ENCODE measurements at regions not wholly inside any gene's neighbourhood (a gene's known extent, or its start where the extent isn't known, plus 50 kb on each side); places are given as distances from the start of the nearest gene placed in this dataset.

GRCh38 chr5:156135531-156135930, 191.4 kb upstream of the SGCD start:
- H3K27ac Mint-ChIP-seq, result no peak overlapping the region
- no peaks in the 10 kb centered on the region for H3K4me1 Mint-ChIP-seq
- H3K27me3 Mint-ChIP-seq, result no peaks in the 10 kb centered on the region
- no peak for ATAC-seq
- DNase-seq, result no peak
- no peaks in the 10 kb centered on the region for H3K9me3 Mint-ChIP-seq
- no peak overlapping the region for H3K4me3 Mint-ChIP-seq

DNA sequence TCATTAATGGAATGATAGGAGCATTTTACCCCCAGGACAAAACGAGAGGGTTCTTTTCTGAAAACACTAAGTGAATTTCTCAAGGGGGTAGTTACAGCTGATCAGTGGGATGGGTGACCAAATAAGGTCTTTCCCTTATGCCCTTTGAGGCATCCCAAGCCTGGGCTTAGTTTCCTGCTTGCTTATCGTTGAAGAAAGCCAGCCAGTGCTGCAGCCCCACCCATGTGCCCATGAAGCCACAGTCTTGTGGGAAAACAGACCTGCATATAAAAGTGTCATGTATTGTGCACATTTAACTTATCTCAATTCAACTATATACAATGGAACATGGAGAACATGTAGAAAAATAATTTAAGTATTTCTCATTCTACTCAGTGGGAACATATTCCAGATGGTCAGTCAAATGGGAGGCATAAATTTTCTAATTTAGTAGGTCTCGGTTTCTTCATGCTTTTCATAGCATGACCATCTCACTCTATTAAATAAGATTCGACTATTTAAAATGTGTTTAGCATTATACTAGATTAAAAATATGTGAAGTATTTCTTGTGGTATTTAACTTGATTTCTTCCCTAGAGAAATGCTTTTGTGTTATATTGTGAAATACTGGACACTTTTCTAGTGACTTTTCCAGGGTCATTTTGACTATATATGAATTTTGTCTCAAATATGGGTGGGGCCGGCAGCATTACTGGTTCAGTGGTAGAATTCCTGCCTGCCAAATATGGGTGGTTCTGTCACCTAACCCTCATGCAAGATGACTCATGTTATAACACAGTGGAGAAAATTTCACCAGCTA, 189.7 kb upstream of the SGCD start:
- ATAC-seq, result no peak
- DNase-seq, result no peak
- H3K27me3 Mint-ChIP-seq, result no peaks in the 10 kb centered on the region
- H3K4me3 Mint-ChIP-seq, result no peak overlapping the region
- peaks cover 0 to 3% of the 10 kb centered on the region in 2 donors for H3K9me3 Mint-ChIP-seq
- H3K4me1 Mint-ChIP-seq, result no peaks in the 10 kb centered on the region
- no peak overlapping the region for H3K27ac Mint-ChIP-seq

GRCh38 chr5:156142867-156143266, 184.1 kb upstream of the SGCD start:
- Mint-ChIP-seq H3K27me3 (no peaks in the 10 kb centered on the region), H3K4me1 (no peaks in the 10 kb centered on the region), H3K27ac (no peak overlapping the region), H3K4me3 (no peak overlapping the region), H3K9me3 (peaks cover 6 to 8% of the 10 kb centered on the region in 2 donors)
- DNase-seq, result no peak
- no peak for ATAC-seq

DNA sequence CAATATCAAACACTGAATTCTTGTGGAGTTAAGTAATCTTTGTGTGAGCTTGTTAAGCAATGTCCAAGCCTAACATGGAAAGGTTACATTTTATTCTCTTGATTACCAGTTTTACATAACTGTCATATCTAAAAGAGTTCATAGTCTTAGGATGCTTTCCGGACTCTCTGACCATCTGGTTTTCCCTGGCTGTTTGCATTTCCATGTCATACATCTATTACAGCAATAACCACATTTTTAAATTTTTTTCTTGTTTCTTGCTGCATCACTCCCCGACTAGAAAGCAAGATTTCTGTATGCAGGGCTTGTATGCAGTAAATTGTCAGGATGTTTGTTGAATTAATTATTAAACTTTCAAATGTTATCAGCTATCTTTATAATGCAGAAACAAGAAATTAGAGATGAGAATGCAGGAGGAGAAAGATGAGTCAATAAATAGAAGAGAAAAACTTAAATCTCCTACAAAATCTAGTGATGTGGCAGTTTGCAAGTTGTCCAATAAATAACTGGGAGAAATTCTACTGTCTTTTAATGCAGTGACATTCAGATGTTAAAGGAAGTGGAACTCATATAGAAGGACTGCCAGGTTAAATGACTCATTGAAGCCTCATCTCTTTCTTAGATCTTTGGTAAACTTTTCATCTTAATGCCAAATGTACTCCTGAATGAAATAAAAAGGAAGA, 179.6 kb upstream of the SGCD start:
- Mint-ChIP-seq H3K9me3 (peaks cover 4 to 6% of the 10 kb centered on the region in 2 donors), H3K27me3 (no peaks in the 10 kb centered on the region), H3K4me1 (no peaks in the 10 kb centered on the region), H3K27ac (no peak overlapping the region), H3K4me3 (no peak overlapping the region)
- ATAC-seq (no peak), DNase-seq (no peak)

- Mint-ChIP-seq H3K27me3 (no peaks in the 10 kb centered on the region), H3K4me1 (no peaks in the 10 kb centered on the region), H3K9me3 (peaks cover 0 to 6% of the 10 kb centered on the region in 2 donors), H3K27ac (no peak overlapping the region), H3K4me3 (no peak overlapping the region)
- DNase-seq, result no peak
- no peak for ATAC-seq
These were observed 179.0 kb upstream of the SGCD start for GRCh38 chr5:156147944-156148285.

GRCh38 chr5:156148301-156148700, 178.7 kb upstream of the SGCD start:
- Mint-ChIP-seq H3K4me1 (no peaks in the 10 kb centered on the region), H3K9me3 (peaks cover 0 to 6% of the 10 kb centered on the region in 2 donors), H3K27ac (no peak overlapping the region), H3K27me3 (no peaks in the 10 kb centered on the region), H3K4me3 (no peak overlapping the region)
- DNase-seq (no peak), ATAC-seq (no peak)

DNA sequence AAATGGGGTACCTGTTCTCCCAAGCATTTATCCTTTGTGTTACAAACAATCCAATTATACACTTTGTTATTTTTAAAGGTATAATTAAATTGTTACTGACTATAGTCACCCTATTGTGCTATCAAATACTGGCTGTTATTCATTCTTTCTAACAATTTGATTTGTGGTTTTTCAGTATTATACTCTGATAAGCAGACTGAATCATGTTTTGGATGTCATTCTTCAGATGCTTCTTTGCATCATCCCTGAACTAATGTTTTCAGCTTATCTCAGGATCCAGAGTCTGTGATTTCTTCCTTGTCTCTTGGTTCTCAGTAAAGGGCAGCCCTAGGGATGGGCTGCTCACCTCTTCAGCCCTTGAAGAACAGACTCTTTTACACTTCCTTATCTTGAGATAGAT, 177.8 kb upstream of the SGCD start:
- Mint-ChIP-seq H3K9me3 (peaks cover 0 to 6% of the 10 kb centered on the region in 2 donors), H3K27me3 (no peaks in the 10 kb centered on the region), H3K27ac (no peak overlapping the region), H3K4me3 (no peak overlapping the region), H3K4me1 (no peaks in the 10 kb centered on the region)
- no peak for ATAC-seq
- DNase-seq, result no peak

DNA sequence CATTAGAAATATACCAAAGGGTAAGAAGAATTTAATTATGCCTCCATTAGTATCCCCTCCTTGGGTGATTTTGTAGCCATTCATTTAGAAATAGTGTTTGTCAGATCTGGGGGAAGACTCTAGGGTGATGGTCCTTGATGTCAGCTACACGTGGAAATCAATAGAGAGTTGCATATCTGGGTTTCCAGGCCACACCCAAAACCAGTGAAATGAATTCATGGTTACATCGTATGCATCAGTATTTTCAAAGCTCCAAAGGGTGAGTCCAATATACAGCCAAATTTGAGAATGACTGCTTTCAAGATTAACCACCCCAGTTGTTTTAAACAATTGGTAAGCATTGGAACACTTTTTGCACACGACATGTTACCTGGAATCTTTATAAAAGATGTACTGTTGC, 173.4 kb upstream of the SGCD start:
- H3K27me3 Mint-ChIP-seq, result no peaks in the 10 kb centered on the region
- ATAC-seq, result no peak
- no peaks in the 10 kb centered on the region for H3K4me1 Mint-ChIP-seq
- H3K4me3 Mint-ChIP-seq, result no peak overlapping the region
- no peak overlapping the region for H3K27ac Mint-ChIP-seq
- DNase-seq, result no peak
- H3K9me3 Mint-ChIP-seq, result no peaks in the 10 kb centered on the region

DNA sequence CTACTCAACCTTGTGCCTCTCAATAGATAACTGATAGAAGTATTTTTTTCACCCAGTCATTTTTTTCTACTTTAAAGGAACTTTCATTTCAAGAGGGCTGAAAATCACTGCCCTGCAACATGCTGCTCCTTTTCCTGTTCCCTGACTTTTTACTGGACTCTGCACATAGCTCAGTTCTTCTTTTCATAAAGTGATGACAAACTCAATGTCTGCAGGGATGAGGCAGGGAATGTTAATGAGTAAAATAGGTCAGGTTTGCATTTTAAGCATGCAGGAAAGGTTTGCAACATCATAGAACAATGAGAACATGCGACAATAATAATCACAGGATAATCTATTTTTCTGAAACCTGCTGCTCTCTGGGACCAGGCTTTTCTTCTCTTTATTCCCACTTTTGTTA, 172.2 kb upstream of the SGCD start:
- H3K4me3 Mint-ChIP-seq, result no peak overlapping the region
- no peaks in the 10 kb centered on the region for H3K4me1 Mint-ChIP-seq
- H3K9me3 Mint-ChIP-seq, result no peaks in the 10 kb centered on the region
- ATAC-seq (no peak), DNase-seq (no peak)
- no peak overlapping the region for H3K27ac Mint-ChIP-seq
- H3K27me3 Mint-ChIP-seq, result no peaks in the 10 kb centered on the region

- H3K4me3 Mint-ChIP-seq, result no peak overlapping the region
- no peaks in the 10 kb centered on the region for H3K9me3 Mint-ChIP-seq
- H3K27ac Mint-ChIP-seq, result no peak overlapping the region
- ATAC-seq (no peak), DNase-seq (no peak)
- H3K27me3 Mint-ChIP-seq, result no peaks in the 10 kb centered on the region
- H3K4me1 Mint-ChIP-seq, result no peaks in the 10 kb centered on the region
These were observed 171.4 kb upstream of the SGCD start for GRCh38 chr5:156155598-156155997.

DNA sequence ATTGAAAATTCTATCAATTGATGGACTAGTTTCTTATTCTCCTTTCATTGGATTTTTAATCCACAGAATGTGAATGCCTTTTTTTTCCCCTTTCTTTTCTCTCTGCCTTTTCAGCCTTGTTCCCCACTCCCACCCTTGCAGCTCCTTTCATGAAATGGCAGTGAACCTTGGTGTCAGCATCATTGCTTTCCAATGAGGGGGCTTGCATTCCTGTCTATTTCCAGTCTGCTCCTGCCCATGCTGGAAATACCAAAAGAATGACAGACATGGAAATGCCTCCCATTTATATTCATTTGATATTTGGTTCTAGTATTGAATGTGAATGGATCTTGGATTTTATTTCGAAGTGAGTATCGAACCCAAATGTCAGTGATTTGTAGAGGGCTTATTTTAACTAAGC, 162.7 kb upstream of the SGCD start:
- Mint-ChIP-seq H3K27me3 (no peaks in the 10 kb centered on the region), H3K4me3 (no peak overlapping the region), H3K27ac (no peak overlapping the region), H3K4me1 (no peaks in the 10 kb centered on the region), H3K9me3 (no peaks in the 10 kb centered on the region)
- DNase-seq, result no peak
- ATAC-seq, result no peak

DNA sequence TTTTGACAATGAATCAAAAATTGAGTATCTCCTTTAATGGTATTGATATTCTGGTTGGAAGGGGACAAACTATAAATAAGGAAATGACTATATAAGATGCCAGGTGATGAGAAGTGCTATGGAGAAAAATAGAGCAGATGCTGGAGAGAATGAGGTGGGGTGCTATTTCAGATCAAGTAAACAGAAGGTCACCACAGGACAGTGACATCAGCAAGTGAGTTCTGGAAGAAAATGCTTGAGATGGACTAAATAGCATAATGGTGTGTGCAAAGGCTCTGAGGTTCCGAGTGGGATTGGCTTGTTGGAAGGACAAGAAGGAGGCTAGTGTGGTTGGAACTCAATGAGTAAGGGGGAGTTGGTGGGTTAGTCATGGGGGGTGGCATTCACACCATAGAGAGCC, 157.5 kb upstream of the SGCD start:
- no peak for ATAC-seq
- H3K4me3 Mint-ChIP-seq, result no peak overlapping the region

DNA sequence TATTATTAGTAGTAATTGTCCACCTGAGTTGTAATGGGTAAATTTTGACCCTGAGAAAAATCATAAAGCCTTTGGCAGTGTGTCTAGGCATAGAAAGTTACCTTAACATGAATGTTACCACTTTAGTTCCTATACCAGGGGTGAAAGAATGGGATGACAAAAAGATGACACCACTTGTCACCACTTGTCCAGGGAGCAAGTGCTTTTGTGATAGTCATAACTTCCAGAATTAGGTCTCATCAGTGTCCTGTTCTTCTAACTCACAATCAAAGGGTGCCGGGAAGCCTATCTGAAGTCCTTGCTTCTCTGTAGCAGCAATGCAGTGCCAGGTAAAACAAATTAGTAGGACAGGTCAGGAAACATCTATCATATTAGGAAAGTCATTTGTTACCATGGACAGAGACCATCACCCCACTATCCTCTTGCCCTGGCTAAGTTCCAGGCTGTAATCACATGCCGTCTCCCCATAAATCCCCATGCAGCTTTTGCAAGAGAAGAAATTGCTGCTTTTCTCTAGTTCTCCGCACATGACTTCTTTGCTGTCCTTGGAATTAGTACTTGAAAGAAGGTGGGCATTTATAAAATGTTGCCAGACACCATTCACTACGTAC, 156.5 kb upstream of the SGCD start:
- H3K4me1 Mint-ChIP-seq, result no peaks in the 10 kb centered on the region

More for the DNA sequence above, 157.5 kb upstream of the SGCD start:
- Mint-ChIP-seq H3K4me1 (no peaks in the 10 kb centered on the region), H3K9me3 (no peaks in the 10 kb centered on the region), H3K27me3 (no peaks in the 10 kb centered on the region), H3K27ac (no peak overlapping the region)
- DNase-seq, result no peak

DNA sequence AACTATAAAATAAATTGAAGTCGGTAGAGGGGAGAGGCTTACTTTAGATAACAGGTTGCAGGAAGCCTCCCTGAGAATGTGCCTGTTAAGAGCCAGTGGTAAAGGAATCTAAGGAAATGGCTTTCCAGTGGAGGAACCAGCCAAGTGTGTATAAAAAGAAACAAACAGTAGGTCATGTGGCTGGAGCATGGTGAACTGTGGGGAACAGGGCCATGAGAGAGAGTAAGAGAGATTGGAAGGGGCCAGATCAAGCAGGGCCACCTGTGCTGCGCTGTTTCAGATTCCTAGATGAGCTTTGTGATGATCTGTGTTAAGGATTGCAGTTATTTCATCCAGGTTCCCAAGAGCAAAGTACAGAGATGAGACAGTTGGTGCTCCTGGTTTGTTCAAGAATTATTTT, 152.7 kb upstream of the SGCD start:
- Mint-ChIP-seq H3K4me3 (no peak overlapping the region), H3K9me3 (no peaks in the 10 kb centered on the region), H3K4me1 (no peaks in the 10 kb centered on the region), H3K27me3 (no peaks in the 10 kb centered on the region), H3K27ac (no peak overlapping the region)
- ATAC-seq (no peak), DNase-seq (no peak)

More for the DNA sequence above, 156.5 kb upstream of the SGCD start:
- H3K4me3 Mint-ChIP-seq, result no peak overlapping the region
- ATAC-seq, result no peak
- H3K27me3 Mint-ChIP-seq, result no peaks in the 10 kb centered on the region
- no peaks in the 10 kb centered on the region for H3K9me3 Mint-ChIP-seq
- DNase-seq, result no peak
- no peak overlapping the region for H3K27ac Mint-ChIP-seq

GRCh38 chr5:156178117-156178516, 148.8 kb upstream of the SGCD start:
- Mint-ChIP-seq H3K27ac (no peak overlapping the region), H3K4me3 (no peak overlapping the region), H3K27me3 (no peaks in the 10 kb centered on the region), H3K4me1 (no peaks in the 10 kb centered on the region), H3K9me3 (no peaks in the 10 kb centered on the region)
- no peak for ATAC-seq
- no peak for DNase-seq

DNA sequence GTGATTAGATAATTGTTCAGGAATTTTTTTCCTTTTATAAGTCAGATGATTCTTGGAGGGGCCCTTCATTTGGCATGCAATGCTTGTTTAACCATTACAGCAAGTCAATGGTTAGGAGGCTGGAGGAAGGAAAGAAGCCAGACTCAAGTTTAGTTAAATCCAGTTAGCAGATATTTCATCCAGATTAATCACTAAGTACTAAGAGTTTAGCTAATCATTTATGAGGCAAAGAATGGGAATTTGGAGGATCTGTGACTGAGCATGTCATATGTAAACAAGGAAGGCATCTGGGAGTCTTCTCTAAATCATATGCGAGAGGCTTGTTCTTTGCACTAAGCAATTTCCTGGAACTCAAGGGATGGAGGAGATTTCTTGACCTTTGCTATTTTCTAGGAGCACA, 145.3 kb upstream of the SGCD start:
- H3K4me1 Mint-ChIP-seq, result no peaks in the 10 kb centered on the region
- H3K27me3 Mint-ChIP-seq, result no peaks in the 10 kb centered on the region
- DNase-seq, result no peak
- no peak for ATAC-seq
- no peak overlapping the region for H3K27ac Mint-ChIP-seq
- H3K4me3 Mint-ChIP-seq, result no peak overlapping the region
- no peaks in the 10 kb centered on the region for H3K9me3 Mint-ChIP-seq

All from stimulated activated naive CD8-positive, alpha-beta T cell treated with anti-CD3 and anti-CD28 coated beads, Interleukin-15, amount 100 ng/mL, for 72 hours (primary cell).